K562 (cell line): ENCODE measurements at regions not wholly inside any gene's neighbourhood (a gene's known extent, or its start where the extent isn't known, plus 50 kb on each side); places are given as distances from the start of the nearest gene placed in this dataset.

Experiments used
- BRD4 ChIP-seq: fragments of 200-600 bp; sonication (generic); IDR thresholded peaks from 2 replicates; pipeline ENCODE4 v1.6.1; 2017; ENCODE audit warnings: inconsistent platforms
- CHD2 ChIP-seq: IDR thresholded peaks from 2 replicates; pipeline ENCODE4 v1.6.1; 2011; ENCODE audit warnings: low read depth, low read length
- CTCF ChIP-seq, 3 experiments: IDR thresholded peaks in 2 of 3; conservative IDR thresholded peaks in 1 of 3; 2 replicates each; pipeline ENCODE4 v1.5.1; 2011 to 2012; ENCODE audit warnings: low read length in 3 of 3, mild to moderate bottlenecking in 3 of 3, control low read depth in 2 of 3, improper control_type of control experiment in 1 of 3, inconsistent platforms in 1 of 3, low read depth in 1 of 3, mixed read lengths in 1 of 3, moderate library complexity in 1 of 3; ENCODE audit not compliant: insufficient read depth in 2 of 3
- FOSL1 ChIP-seq: fragments of 200-800 bp; sonication (Bioruptor generic); conservative IDR thresholded peaks from 2 replicates; pipeline ENCODE4 v1.6.1; 2016; ENCODE audit warnings: missing genetic modification characterization, missing compliant biosample characterization
- PCBP2 ChIP-seq: fragments of 200-400 bp; formaldehyde crosslinking; IDR thresholded peaks from 2 replicates; pipeline ENCODE4 v1.6.1; 2018; ENCODE audit warnings: low read length, low read depth, mild to moderate bottlenecking, moderate library complexity; ENCODE audit not compliant: poor library complexity, severe bottlenecking
- POLR2A ChIP-seq: fragments of 450-650 bp; conservative IDR thresholded peaks from 2 replicates; pipeline ENCODE4 v1.6.1; 2016
- REST ChIP-seq, 2 experiments: fragments of 450-650 bp; formaldehyde crosslinking in 1 of 2; IDR thresholded peaks; 2 replicates each; pipeline versions ENCODE4 v1.4.0 to v1.6.1; 2014 to 2020; ENCODE audit warnings: mild to moderate bottlenecking in 2 of 2, borderline replicate concordance in 1 of 2, low read depth in 1 of 2
- SIN3A ChIP-seq, 2 experiments: fragments of 150-350 bp in 1 of 2; IDR thresholded peaks; 2 replicates each; pipeline ENCODE4 v1.6.1; 2011 to 2016; ENCODE audit warnings: borderline replicate concordance in 2 of 2, low read depth in 2 of 2, low read length in 2 of 2, mild to moderate bottlenecking in 2 of 2, moderate library complexity in 2 of 2; ENCODE audit not compliant: control insufficient read depth in 1 of 2
- SMARCC2 ChIP-seq: fragments of 450-650 bp; IDR thresholded peaks from 2 replicates; pipeline ENCODE4 v1.6.1; 2017; ENCODE audit warnings: antibody characterized with exemption, moderate library complexity, mild to moderate bottlenecking, low read depth
- ZNF609 ChIP-seq: sonication (generic); formaldehyde crosslinking; IDR thresholded peaks from 2 replicates; pipeline ENCODE4 v1.8.1; 2023; ENCODE audit warnings: missing genetic modification reagents, mild to moderate bottlenecking, borderline replicate concordance

- TF ChIP-seq FOSL1 (tag) (no peak), CTCF (IDR thresholded peaks at IDR 0.05 in 2 of 3, conservative IDR thresholded peaks at IDR 0.05 in 1 of 3; ENCODE audit: insufficient read depth in 2 of 3, low read depth in 1 of 3, low read length in 3 of 3) (no peak), SIN3A (IDR thresholded peaks at IDR 0.05; ENCODE audit: borderline replicate concordance in 2 of 2, control insufficient read depth in 1 of 2, low read depth in 2 of 2, low read length in 2 of 2) (no peak), PCBP2 (no peak), BRD4 (no peak), CHD2 (no peak), POLR2A (no peak), SMARCC2 (no peak), REST (IDR thresholded peaks at IDR 0.05; ENCODE audit: borderline replicate concordance) (no peak), REST (CRISPR knock-in tag; IDR thresholded peaks at IDR 0.05; ENCODE audit: low read depth) (no peak), ZNF609 (no peak)
Measured at GRCh38 chr6:165726290-165726875, 63.3 kb upstream of the PDE10A start.
